Smooth muscle cell of the brain vasculature (primary cell): ENCODE measurements at regions not wholly inside any gene's neighbourhood (a gene's known extent, or its start where the extent isn't known, plus 50 kb on each side); places are given as distances from the start of the nearest gene placed in this dataset.
A peak's percentile ranks its signal among the peaks of the same experiment; 100 is the strongest.
"Not testable (repeated sequence)": the region's sequence is repeated elsewhere in the genome, so short reads cannot be mapped to it uniquely, and the experiment has no call there.

ENCODE experiments used
- DNase-seq: peaks from one replicate; pipeline ENCODE4 v3.0.0-alpha.2; 2012; ENCODE audit warnings: low read depth, low spot score

GRCh38 chr1:229919488-229919887, 147.6 kb upstream of the GALNT2 start:
- not testable (repeated sequence) for DNase-seq

GRCh38 chr1:229920683-229921082, 146.4 kb upstream of the GALNT2 start:
- DNase-seq = no peak

- DNase-seq = no peak
These were observed 144.8 kb upstream of the GALNT2 start for GRCh38 chr1:229922249-229922648.

GRCh38 chr1:229924639-229925038, 142.4 kb upstream of the GALNT2 start:
- no peak for DNase-seq

- no peak for DNase-seq
These were observed 138.3 kb upstream of the GALNT2 start for GRCh38 chr1:229928767-229929166.

GRCh38 chr1:229931751-229932150, 135.3 kb upstream of the GALNT2 start:
- not testable (repeated sequence) for DNase-seq

GRCh38 chr1:229935157-229935556, 131.9 kb upstream of the GALNT2 start:
- not testable (repeated sequence) for DNase-seq

- DNase-seq = no peak
These were observed 128.5 kb upstream of the GALNT2 start for GRCh38 chr1:229938551-229938950.

- DNase-seq = peak; percentile 23
These were observed 126.4 kb upstream of the GALNT2 start for GRCh38 chr1:229940684-229941083.

- DNase-seq = no peak
These were observed 125.9 kb upstream of the GALNT2 start for GRCh38 chr1:229941160-229941559.

- DNase-seq = no peak
These were observed 125.2 kb upstream of the GALNT2 start for GRCh38 chr1:229941831-229942230.

- no peak for DNase-seq
These were observed 124.5 kb upstream of the GALNT2 start for GRCh38 chr1:229942501-229942900.

- DNase-seq = no peak
These were observed 123.8 kb upstream of the GALNT2 start for GRCh38 chr1:229943148-229943714.

GRCh38 chr1:229943988-229944743, 122.9 kb upstream of the GALNT2 start:
- DNase-seq = no peak

GRCh38 chr1:229945795-229946194, 121.2 kb upstream of the GALNT2 start:
- no peak for DNase-seq

GRCh38 chr1:229947968-229948367, 119.1 kb upstream of the GALNT2 start:
- DNase-seq = no peak

GRCh38 chr1:229948438-229948837, 118.6 kb upstream of the GALNT2 start:
- no peak for DNase-seq

GRCh38 chr1:229949500-229949899, 117.5 kb upstream of the GALNT2 start:
- DNase-seq = no peak

GRCh38 chr1:229950020-229950419, 117.0 kb upstream of the GALNT2 start:
- no peak for DNase-seq

GRCh38 chr1:229950908-229951307, 116.1 kb upstream of the GALNT2 start:
- no peak for DNase-seq

- no peak for DNase-seq
These were observed 115.0 kb upstream of the GALNT2 start for GRCh38 chr1:229951856-229952534.

- no peak for DNase-seq
These were observed 114.1 kb upstream of the GALNT2 start for GRCh38 chr1:229952670-229953520.
